Breast epithelium (tissue), 3 donors: ENCODE measurements at regions not wholly inside any gene's neighbourhood (a gene's known extent, or its start where the extent isn't known, plus 50 kb on each side); places are given as distances from the start of the nearest gene placed in this dataset.

ENCODE experiments used
- POLR2A ChIP-seq: fragments of 450-650 bp; IDR thresholded peaks from one replicate; pipeline ENCODE4 v1.6.1; 2016; ENCODE audit warnings: antibody characterized with exemption, mild to moderate bottlenecking, moderate library complexity
- POLR2AphosphoS5 ChIP-seq, 3 donors: sonication (generic); formaldehyde crosslinking; IDR thresholded peaks; one replicate each; pipeline ENCODE4 v1.6.1; 2017; ENCODE audit warnings: antibody characterized with exemption in 3 of 3
- TF ChIP-seq, protein P1 (sequence below), 3 donors: fragments of 450-650 bp; IDR thresholded peaks; one replicate each; pipeline ENCODE4 v1.5.1; 2016 to 2017; ENCODE audit warnings: antibody characterized with exemption in 3 of 3, mild to moderate bottlenecking in 3 of 3, moderate library complexity in 3 of 3

DNA sequence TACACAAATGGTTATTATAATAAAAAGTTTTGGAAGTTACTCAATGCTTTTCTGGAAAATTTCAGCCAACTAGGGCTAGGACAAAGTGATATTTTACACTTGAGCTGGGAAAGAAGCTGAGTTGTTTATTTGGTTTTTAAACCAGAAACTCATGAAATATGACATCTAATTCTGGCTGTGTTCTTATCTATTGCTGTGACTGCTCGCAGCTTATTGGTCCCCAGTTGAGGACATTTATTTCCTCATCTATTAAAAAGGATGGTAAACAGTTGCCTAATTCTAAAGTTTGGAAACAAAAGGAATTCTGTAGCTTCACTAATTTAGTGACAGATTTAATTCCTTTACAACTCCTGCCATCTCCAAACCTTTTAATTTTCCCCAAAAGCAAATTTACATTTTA lies 487.6 kb upstream of the IL12A start:
- TF ChIP-seq POLR2AphosphoS5 (IDR thresholded peaks at IDR 0.05) (no peak), POLR2A (no peak)
- TF ChIP-seq, protein P1, sequence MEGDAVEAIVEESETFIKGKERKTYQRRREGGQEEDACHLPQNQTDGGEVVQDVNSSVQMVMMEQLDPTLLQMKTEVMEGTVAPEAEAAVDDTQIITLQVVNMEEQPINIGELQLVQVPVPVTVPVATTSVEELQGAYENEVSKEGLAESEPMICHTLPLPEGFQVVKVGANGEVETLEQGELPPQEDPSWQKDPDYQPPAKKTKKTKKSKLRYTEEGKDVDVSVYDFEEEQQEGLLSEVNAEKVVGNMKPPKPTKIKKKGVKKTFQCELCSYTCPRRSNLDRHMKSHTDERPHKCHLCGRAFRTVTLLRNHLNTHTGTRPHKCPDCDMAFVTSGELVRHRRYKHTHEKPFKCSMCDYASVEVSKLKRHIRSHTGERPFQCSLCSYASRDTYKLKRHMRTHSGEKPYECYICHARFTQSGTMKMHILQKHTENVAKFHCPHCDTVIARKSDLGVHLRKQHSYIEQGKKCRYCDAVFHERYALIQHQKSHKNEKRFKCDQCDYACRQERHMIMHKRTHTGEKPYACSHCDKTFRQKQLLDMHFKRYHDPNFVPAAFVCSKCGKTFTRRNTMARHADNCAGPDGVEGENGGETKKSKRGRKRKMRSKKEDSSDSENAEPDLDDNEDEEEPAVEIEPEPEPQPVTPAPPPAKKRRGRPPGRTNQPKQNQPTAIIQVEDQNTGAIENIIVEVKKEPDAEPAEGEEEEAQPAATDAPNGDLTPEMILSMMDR (IDR thresholded peaks at IDR 0.05), result no peak
